Suppressor macrophage treated with lipopolysaccharide for 4 hours (primary cell): ENCODE measurements at regions not wholly inside any gene's neighbourhood (a gene's known extent, or its start where the extent isn't known, plus 50 kb on each side); places are given as distances from the start of the nearest gene placed in this dataset.

ENCODE experiments used
- DNase-seq: peaks from one replicate; pipeline ENCODE4 v3.0.0-alpha.2; 2020

DNA sequence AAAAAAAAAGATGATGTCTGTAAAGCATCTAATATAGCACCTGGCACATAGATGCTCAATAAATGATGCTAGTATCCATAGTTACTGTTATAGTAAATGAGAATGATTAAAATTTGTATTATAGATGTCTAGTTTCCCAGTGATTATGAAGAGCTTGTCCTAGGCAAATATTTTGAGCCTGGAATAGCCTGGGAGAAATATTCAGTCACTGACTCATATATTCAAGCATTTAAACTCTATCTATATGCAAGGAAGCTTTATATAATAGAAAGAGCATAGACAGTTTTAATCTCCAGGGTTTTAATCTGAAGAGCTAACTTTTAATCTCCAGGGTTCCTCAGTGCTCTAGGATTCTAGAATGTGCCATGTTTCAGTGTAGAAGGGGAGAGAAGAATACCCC lies 91.5 kb upstream of the VASH1 start:
- no peak for DNase-seq

DNA sequence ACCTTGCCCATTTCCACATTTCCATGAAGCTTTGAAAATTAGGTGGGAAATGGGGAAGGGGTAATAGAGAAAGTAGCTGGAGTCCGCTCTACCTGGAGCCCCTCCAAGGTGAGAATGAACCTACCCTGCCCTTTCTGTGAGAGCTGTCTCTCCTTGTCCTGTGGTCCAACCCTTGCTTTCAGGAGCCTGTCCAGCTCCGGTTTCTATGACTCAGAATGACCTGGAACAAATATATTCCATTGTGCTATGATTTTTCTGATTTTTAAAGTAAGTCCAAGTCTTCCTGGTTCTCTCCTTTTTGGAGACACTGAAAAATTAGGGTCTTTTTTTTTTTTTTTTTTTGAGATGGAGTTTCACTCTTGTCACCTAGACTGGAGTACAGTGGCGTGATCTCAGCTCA lies 89.1 kb upstream of the VASH1 start:
- no peak for DNase-seq

DNA sequence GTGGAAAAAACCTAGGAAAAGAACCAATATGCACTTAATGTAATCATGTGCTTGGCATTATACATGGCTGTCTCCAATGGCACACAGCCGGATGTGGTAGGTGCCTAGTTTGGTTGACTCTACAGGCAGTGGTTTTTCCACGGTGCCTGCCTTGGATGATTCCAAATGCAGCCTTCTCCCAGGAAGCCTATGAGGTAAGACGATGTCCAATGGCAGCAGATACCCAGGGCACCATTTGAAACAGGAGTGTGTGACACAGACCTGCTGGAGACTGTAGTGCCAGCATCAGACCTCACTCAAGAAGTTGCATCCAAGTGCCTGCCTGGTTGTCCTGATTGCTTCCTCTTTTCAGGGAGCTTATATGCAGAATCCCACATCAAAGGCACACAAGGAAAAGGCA lies 88.0 kb upstream of the VASH1 start:
- no peak for DNase-seq

DNA sequence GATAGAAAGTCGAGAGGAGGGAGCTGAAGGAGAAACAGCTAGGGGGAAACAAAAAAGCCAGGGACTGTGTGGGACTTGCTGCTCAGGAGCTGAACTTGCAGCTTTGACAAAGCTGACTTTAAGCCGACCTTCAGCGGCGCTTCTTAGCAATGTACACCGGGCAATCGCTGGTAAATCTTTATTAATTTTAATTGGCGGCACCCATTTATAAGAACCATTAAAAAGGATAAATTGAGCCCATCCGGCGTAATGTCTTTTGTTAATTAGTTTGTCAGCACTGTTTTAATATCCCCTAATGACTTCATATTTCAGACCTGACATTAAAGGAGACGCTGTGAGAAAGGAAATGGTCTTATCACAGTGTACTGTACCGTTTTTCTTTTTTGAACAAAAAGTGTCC lies 86.2 kb upstream of the VASH1 start:
- DNase-seq, result no peak

DNA sequence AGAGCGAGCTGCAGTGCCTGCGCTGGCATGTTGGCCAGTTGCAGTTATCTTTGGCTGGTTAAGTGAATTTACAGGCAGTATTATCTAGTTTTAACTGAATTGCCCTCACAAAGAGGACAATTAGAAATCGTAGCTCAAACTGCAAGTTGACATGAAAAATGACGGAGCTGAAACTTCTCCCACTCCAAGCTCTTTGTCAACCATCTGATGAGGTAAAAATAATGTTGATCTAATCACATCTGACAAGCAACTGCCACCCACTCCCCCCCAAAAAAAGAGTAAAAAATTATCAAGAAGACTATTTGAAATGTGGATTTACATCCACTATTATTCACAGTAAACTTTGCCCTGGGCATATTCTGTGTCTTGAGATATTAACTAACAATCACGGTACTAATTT lies 84.7 kb upstream of the VASH1 start:
- no peak for DNase-seq

DNA sequence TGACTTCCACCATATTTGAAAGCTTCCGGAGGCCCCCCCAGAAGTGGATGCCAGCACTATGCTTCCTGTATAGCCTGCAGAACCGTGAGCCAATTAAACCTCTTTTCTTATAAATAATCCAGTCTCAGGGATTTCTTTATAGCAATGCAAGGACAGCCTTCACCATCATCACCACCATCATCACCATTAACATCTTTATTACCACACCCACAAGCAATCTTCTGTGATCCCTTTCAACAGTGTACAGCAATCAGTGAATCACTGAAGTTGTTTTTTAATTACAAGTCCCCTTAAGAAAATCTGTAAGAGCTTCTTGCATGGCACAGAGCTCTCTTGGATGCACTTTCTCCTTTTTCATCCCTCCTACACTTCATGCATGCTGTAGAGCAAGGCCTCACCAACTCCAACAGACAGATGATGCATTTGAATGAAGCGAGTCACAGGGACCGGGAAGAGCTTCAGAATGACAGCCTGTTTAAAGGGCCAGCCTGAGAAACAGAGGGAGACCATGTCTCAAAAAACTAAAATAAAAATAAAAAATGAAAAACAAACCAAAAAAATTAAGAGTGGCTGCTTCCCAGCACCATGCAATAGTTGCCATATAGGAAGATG lies 83.6 kb upstream of the VASH1 start:
- DNase-seq, result no peak

DNA sequence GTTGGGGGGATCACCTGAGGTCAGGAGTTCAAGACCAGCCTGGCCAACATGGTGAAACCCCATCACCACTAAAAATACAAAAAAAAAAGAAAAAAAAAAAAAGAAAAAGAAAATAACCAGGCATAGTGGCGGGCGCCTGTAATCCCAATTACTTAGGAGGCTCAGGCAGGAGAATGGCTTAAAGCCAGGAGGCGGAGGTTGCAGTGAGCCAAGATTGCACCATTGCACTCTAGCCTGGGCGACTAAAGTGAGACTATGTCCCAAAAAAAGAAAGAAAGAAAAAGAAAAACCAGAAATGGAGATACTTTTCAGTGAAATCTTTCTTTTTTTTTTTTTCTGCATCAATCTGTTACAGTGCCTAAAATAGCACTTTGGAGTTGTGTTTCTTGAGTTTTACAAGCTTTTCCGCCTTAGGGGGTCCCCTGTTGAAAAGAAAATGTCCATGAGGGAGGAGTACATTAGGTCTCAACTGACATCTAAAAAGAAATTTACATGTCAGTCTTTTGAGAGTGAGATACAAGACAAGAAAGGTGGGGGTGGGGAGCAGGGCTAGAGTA lies 82.9 kb upstream of the VASH1 start:
- no peak for DNase-seq

DNA sequence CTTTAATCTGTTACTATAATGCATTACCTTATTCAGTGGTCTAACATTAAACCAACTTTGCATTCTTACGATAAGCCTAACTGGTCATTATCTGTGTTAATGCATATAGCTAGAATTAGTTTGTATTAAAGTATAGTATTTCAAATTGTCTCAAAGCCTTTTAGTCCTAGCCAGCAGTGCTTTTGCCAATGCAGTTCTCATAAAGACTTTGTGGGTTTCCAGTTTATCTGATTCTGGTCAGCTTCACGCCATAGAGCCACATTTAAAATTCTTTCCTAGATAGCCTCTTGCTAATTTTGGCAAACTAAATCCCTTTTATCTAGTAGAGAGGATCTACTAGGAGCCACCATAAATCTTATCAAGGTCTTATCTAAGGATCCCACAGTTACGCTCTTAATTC lies 78.9 kb upstream of the VASH1 start:
- no peak for DNase-seq

DNA sequence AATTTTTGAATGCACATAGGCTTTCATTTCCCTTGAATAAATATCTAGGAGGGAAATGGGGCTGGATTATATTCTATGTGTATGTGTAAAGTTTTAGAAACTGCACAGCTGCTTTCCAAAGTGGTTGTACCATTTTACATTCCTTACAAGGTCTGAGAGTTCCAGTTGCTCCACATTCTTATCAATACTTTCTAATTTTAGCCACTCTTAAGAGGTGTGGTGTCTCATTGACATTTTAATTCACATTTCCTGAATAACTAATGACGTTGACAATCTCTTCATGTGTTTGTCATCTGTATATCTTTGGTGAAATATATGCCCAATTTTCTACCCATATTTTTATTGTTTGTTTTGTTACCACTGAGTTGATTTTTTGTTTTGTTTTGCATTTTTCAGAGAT lies 74.6 kb upstream of the VASH1 start:
- no peak for DNase-seq

DNA sequence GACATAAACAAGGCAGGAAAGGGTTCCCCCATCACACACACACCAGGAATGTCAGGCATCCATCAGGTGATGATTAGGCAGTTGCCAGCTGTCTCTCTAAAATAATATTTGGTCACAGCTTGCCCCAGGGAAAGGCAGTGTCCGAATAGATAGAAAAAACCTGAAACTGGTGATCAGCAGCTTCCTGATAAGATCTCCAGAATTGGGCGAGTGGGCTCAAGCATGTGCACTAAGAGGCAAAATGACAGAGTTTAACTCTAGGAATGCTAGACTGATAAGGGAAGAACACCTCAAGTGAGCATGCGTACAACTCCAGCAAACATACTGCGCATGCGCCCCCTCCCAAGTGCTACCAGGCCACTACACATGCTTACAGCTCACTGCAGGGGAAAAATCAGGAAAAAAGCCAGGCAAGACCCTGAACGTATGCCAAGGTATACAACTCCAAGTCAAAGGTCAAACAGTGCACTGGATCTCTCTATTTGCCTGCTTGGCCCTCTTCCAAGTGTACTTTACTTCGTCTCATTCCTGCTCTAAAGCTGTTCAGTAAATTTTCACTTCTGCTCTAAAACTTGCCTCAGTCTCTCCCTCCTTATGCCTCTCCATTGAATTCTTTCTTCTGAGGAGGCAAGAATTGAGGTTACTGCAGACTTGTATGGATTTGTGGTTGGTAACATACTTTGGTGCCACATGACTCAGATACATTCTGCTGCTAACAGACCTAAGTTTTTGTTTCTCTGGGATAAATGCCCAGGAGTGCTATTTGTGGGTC lies 73.5 kb upstream of the VASH1 start:
- DNase-seq, result no peak

DNA sequence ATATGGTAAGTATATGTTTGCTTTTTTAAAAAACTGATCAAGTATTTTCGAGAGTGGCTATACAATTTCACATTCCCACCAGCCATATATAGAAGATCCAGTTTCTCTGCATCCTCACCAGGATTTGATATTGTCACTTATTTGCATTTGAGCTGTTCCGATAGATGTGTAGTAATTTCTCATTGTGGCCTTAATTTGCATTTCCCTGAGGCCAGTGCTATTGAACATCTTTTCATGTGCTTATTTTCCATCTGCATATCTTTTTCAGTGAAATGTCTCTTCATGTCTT lies 72.9 kb upstream of the VASH1 start:
- no peak for DNase-seq

DNA sequence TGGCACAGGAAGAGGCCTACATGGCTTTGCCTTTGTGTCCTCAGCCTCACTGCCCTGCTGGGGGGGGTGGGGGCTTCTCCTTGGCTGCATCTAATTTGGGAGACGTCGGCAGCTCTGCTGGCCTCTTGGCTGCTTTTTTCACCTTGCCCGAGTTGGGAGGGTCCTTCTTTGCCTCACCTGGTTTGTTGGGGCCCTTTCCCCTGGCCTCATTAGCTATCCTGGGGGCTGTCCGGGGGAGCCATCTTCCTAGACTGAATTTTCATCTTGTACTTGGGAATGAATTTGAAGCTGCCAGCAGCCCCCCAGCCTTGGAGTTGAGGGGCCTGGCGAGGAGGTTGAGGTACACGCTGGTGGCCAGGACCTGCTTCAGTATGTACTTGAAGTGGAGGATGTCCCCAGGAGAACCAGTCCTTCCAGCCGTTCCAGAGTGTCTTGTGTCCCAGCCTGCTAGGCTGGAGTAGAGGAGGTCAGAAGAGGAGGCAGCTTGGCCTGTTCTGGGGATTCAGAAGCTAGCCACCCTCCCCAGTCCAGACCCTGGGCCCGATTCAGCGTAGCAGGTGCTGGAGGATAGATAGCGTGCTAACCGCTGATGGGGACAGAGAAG lies 70.7 kb upstream of the VASH1 start:
- DNase-seq, result no peak

DNA sequence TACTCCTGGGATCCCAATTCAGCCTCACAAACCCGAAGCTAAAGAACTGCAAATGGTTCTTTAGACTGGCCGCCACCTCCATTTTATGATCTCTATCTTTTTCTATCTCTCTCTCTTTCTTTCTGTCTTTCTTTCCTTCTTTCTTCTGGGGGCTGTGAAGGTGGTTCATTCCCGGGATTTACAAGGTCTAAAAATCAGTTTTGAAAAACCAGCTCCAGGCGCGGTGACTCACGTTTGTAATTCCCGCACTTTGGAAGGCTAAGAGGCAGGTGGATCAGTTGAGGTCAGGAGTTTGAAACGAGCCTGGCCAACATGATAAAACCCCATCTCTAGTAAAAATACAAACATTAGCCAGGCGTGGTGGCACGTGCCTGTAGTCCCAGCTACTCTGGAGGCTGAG lies 67.2 kb upstream of the VASH1 start:
- no peak for DNase-seq

DNA sequence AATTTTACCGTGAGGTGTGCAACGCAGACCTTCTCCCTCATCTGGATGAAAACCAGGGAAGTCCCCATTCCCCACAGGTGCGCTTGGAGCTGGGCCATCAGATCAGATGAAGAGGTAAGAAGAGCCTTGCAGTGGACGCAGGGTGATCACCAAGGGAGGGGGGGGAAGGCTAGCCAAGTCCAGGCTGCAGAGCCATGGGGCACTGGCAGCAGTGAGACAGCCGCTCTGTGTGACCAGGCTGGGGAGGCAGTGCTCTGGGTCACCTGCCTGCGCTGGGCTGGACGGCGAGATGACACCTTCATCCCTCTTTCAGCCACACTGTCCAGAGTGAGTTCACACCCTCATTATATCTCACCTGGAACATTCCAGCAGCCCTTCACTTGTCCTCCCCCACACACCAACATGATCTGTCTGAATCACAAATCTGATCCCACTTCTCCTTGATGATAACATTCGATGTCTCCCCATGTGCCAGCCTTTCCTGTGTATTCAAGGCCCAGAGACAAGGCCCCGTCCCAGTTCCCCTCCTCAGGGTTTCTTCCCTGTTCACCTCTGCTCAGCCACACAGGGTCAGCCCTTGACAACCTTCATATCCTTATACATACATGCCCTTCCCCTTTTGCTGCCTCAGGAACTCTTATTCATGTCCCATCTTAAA lies 65.9 kb upstream of the VASH1 start:
- no peak for DNase-seq

DNA sequence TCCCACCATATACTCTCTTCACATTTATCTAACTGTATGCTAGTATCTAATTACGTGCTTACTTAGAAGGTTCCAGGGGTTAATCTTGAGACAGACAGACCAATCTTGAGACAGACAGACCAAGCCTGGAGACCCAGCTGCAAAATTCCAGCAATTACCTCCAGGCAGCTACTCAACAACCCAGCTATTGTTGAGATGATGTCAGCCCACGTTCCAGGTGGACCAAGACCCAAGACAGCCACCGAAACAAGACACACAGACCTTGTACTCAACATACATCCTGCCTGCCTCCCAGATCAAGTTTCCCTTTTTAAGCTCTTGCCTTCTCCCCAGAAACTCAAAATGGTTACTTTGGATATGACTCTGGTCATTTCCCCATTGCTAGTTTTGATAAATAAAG lies 64.9 kb upstream of the VASH1 start:
- DNase-seq, result no peak

DNA sequence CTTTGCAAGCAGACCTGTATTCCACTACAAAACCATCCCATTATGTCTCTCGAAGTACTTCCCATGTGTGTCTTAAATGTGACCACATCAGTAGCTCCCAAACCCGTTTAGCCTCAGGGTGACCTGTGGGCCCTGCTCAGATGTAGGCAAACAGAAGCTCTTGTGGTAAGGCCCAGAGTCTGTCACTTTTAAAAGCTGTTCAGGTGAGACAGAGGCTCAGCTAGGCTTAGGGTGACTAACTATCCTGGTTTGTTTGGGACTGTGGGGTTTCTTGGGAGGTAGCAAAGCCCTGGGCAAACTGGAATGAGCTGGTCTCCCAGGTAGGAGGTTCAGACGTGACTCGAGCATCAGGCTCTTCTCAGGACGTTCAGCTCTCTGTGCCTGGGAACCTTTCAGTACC lies 64.5 kb upstream of the VASH1 start:
- DNase-seq, result no peak

DNA sequence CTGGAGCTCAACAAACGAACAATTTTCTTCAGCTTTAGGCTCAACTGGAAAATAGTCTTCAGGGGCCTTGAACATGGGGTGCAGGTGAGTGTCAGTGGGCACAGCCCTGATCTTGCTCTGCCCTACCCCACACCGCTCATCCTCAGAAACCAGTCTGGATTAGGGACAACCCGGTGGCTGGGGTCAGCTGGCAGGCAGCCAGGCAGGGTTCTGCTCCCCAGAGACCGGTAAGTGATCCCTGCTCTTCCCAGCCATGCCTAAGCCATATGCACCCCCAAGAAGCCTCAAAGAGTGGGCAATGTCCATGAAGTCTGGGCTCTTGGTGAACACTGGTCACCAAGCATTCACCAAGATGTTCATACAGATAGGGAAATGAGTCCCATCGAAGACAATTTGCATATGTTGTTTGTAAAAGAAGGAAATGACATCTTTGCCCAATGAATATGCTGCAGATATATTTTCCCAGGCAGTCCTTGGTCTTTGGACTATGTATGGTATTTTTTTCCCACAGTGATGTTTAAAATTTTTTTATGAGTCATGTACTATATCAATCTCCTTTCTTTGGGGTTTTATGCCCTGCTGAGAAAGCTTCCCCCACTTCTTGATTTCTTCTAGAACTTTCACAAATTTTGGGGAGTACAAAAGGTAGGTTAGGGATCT lies 63.9 kb upstream of the VASH1 start:
- DNase-seq, result no peak

DNA sequence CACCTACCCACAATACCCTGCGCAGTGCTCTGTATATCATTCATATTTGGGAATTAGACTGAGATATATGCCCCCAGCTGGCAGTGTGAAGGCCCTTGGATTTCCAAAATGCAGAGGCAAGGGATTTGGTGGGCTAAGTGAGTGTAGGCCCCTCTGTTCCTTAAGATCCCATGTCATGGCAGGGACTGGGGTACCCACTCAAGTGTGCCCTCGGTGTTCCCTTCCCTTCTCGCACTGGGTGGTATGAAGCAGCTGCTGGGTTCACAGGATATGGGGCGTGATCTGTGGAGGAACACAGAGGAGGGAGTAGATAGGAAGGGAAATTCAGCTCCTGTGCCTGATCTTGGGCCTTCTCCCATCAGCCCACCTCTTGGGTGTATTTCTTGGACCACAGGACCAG lies 63.1 kb upstream of the VASH1 start:
- no peak for DNase-seq

DNA sequence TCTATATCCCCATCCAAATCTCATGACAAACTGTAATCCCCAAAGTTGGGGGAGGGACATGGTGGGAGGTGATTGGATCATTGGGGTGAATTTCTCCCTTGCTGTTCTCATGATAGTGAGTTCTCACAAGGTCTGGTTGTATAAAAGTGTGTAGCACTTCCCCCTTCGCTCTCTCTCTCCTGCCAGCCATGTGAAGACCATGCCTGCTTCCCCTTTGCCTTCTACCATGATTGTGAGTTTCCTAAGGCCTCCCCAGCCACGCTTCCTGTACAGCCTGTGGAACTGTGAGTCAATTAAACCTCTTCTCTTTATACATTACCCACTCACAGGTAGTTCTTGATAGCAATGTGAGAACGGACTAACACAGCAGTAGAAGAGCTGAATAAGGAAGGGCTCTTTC lies 62.6 kb upstream of the VASH1 start:
- DNase-seq, result no peak

DNA sequence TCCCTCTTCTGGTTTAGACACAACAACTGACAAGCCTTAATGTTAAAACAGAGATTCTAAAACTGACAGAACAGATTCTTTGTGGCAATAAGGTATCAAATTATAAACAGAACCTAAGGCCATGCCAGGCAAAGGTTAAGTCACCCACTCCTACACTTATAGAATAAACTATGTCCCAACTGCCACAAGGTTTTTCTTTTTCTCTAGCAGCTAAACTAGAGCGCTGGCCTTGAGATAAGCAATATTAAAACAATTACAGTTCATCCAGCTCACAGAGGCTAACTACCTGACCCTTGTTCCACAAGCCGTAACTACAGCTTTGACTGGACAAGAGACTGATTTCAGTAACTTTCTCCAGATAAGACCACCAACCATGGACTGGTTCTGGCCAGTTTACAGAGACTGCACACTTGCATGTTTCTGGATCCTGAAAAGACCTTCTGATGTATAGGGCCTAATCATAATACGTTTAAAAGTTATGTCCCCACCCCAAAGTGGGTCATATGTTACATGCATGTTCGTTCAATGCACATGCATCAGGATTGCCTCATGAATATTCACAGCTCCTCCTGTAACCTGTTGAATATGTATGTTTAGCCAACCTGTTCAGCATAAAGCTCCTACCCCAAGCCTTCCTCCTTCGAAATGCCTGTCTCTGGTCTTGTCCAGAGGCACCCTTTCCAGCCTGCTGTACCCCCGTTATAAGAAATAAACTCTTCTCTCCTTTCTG lies 61.9 kb upstream of the VASH1 start:
- DNase-seq, result no peak

DNA sequence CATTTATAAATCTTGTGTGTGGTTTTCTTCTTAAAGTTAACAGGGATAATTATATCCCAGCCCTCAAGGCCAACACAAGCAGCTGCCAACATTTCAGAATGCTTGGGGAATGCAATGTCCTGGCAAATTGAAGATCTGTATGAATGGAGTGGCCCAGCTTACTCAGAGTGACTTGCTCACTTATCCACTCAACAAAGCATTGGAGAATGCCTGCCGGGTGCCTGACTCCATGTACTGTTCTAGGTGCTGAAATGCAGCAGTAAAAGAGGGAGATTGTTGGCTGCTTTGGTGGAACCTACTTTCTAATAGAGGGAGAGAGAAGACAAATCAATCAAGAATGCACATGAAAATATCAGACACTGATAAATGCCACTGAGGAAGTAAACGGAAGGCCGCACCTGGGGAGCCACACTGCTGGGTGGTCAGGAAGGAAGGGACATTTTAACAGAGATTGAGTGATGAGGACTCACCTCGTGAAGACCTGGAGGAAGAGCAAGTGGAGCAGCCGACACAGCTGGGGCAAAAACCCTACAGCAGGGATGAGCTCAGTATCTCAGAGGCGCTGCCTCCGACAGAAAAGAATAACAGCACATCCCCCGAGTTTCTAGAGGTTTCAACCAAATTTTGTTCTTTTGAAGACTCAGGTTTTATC lies 61.2 kb upstream of the VASH1 start:
- no peak for DNase-seq

DNA sequence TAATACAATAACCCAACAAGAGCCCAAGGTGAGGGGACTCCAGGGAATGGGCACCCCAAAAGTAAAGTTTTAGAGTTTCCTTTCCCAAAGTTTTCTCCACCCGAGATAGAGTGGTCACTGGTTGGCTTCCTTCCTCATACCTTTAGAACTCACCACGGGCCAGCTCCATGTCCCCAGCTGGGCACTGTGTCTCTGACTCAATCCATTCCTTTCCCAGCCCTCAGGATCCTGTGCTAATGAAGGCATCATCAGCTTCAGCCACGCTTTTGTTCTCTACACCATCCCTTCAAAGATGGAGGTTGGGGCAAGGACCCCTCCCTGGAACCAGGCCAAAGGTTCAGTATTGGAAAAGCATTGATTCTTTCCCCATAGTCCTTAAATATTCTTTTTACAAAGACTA lies 59.8 kb upstream of the VASH1 start:
- DNase-seq, result no peak
